PC-3 (cell line): ENCODE measurements at regions not wholly inside any gene's neighbourhood (a gene's known extent, or its start where the extent isn't known, plus 50 kb on each side); places are given as distances from the start of the nearest gene placed in this dataset.
A peak's percentile ranks its signal among the peaks of the same experiment; 100 is the strongest.

Source experiments
- ATAC-seq: fragments of 200-7000 bp; cut with Tn5 transposase; 2 replicates; pipeline ENCODE4 v1.9.1; 2020; ENCODE audit warnings: mild to moderate bottlenecking, moderate library complexity
- BruUV-seq: library from RNA; stranded (reverse); fragments of 400-500 nt; replicated peaks from 2 replicates; lab custom pipeline; 2021; lab: Mats Ljungman, UMichigan
- CTCF ChIA-PET: fragments of 300-600 bp; sonication (Branson Sonifier 250); formaldehyde crosslinking; loops from one replicate; lab custom pipeline; 2022; ENCODE audit warnings: antibody characterized with exemption; lab: Charles Lee
- POLR2A ChIA-PET: fragments of 300-600 bp; sonication (Branson Sonifier 250); formaldehyde crosslinking; loops from one replicate; lab custom pipeline; 2022; ENCODE audit warnings: antibody characterized with exemption; ENCODE audit not compliant: unreplicated experiment; lab: Charles Lee
- DNase-seq: peaks from one replicate; pipeline ENCODE4 v3.0.0-alpha.2; 2015
- H2AFZ ChIP-seq: fragments of 300-600 bp; sonication (generic); 2 replicates; pipeline ENCODE4 v1.6.0; 2016; ENCODE audit warnings: antibody characterized with exemption, low read length
- H3F3A ChIP-seq: fragments of 300-600 bp; sonication (generic); one replicate; pipeline ENCODE4 v1.6.0; 2017; ENCODE audit warnings: antibody characterized with exemption, low read length, control low read depth, mild to moderate bottlenecking; ENCODE audit not compliant: unreplicated experiment
- H3K27ac ChIP-seq: fragments of 300-600 bp; sonication (generic); 2 replicates; pipeline ENCODE4 v1.5.1; 2016; ENCODE audit warnings: mild to moderate bottlenecking, low read length
- H3K27me3 ChIP-seq: fragments of 300-600 bp; sonication (generic); 2 replicates; pipeline ENCODE4 v1.6.1; 2016; ENCODE audit warnings: low read length, mixed read lengths
- H3K36me3 ChIP-seq: fragments of 300-600 bp; sonication (generic); 2 replicates; pipeline ENCODE4 v1.6.1; 2016; ENCODE audit warnings: low read depth, mixed run types, low read length, mixed read lengths
- H3K4me1 ChIP-seq: fragments of 300-600 bp; sonication (generic); 2 replicates; pipeline ENCODE4 v1.5.1; 2016; ENCODE audit warnings: low read length; ENCODE audit not compliant: insufficient read depth
- H3K4me2 ChIP-seq: fragments of 300-600 bp; sonication (generic); 2 replicates; pipeline ENCODE4 v1.6.0; 2016; ENCODE audit warnings: low read length
- H3K4me3 ChIP-seq: fragments of 300-600 bp; sonication (generic); 2 replicates; pipeline ENCODE4 v1.5.1; 2016; ENCODE audit warnings: mild to moderate bottlenecking, low read length, mixed read lengths
- H3K79me2 ChIP-seq: fragments of 300-600 bp; sonication (generic); 2 replicates; pipeline ENCODE4 v1.6.1; 2017; ENCODE audit warnings: low read length, mixed read lengths
- H3K9ac ChIP-seq: fragments of 300-600 bp; sonication (generic); 2 replicates; pipeline ENCODE4 v1.6.0; 2016; ENCODE audit warnings: mild to moderate bottlenecking, low read length
- H3K9me2 ChIP-seq: fragments of 300-600 bp; sonication (generic); replicated peaks from 2 replicates; pipeline ENCODE4 v1.6.1; 2016; ENCODE audit warnings: mixed run types, low read length, mixed read lengths
- H3K9me3 ChIP-seq: fragments of 300-600 bp; sonication (generic); 2 replicates; pipeline ENCODE4 v1.6.1; 2016; ENCODE audit warnings: low read length, mixed read lengths
- H4K20me1 ChIP-seq: fragments of 300-600 bp; sonication (generic); 2 replicates; pipeline ENCODE4 v1.6.1; 2016; ENCODE audit warnings: low read length, mixed read lengths
- CTCF ChIP-seq: fragments of 300-600 bp; sonication (generic); conservative IDR thresholded peaks from 2 replicates; pipeline ENCODE4 v1.5.1; 2017; ENCODE audit warnings: antibody characterized with exemption, low read depth, mild to moderate bottlenecking, low read length
- EZH2 ChIP-seq: fragments of 300-600 bp; sonication (generic); IDR thresholded peaks from one replicate; pipeline ENCODE4 v1.6.1; 2017; ENCODE audit warnings: antibody characterized with exemption, mild to moderate bottlenecking, low read length; ENCODE audit not compliant: unreplicated experiment
- EZH2phosphoT487 ChIP-seq: fragments of 300-600 bp; sonication (generic); IDR thresholded peaks from 2 replicates; pipeline ENCODE4 v1.6.1; 2018; ENCODE audit warnings: mild to moderate bottlenecking, antibody characterized with exemption, low read length, borderline replicate concordance
- intact Hi-C: fragments of 100-400 bp; cut with micrococcal nuclease; formaldehyde crosslinking; loops from 2 replicates; pipeline ENCODE4 v1.9.0; 2023

- Histone ChIP-seq H3K4me2 (peak overlapping the region; percentile 55), H3K4me1 (no peaks in the 10 kb centered on the region), H4K20me1 (no peaks in the 10 kb centered on the region), H3K4me3 (peak overlapping the region; percentile 55; the same call in 1 of the 2 replicates), H3K27ac (no peak overlapping the region), H2AFZ (peak overlapping the region; percentile 77), H3K27me3 (no peaks in the 10 kb centered on the region), H3K9ac (no peak overlapping the region), H3K9me3 (no peaks in the 10 kb centered on the region), H3K79me2 (no peaks in the 10 kb centered on the region), H3F3A (no peaks in the 10 kb centered on the region), H3K9me2 (no peaks in the 10 kb centered on the region), H3K36me3 (no peaks in the 10 kb centered on the region)
- ChIA-PET CTCF (no interaction called here), POLR2A (no interaction called here)
- TF ChIP-seq CTCF (peak; percentile 37; the same call in 1 of the 2 replicates), EZH2phosphoT487 (no peak)
- TSS peak; percentile 100 for BruUV-seq
- peak; percentile 83 for ATAC-seq
- DNase-seq: peak; percentile 79
- intact Hi-C loops: no loop called here
These were observed 93.5 kb downstream of the ZNF783 start for GRCh38 chr7:149355390-149356048.

GRCh38 chr7:149362696-149363095 is 98.2 kb downstream of the ZNF777 start:
- Histone ChIP-seq H2AFZ (no peak overlapping the region), H4K20me1 (no peaks in the 10 kb centered on the region), H3F3A (no peaks in the 10 kb centered on the region), H3K4me2 (no peak overlapping the region), H3K27me3 (no peaks in the 10 kb centered on the region), H3K36me3 (no peaks in the 10 kb centered on the region), H3K9me2 (no peaks in the 10 kb centered on the region), H3K4me3 (no peak overlapping the region), H3K27ac (no peak overlapping the region), H3K9ac (no peak overlapping the region), H3K9me3 (no peaks in the 10 kb centered on the region), H3K4me1 (no peaks in the 10 kb centered on the region), H3K79me2 (no peaks in the 10 kb centered on the region)
- no peak for DNase-seq
- CTCF ChIA-PET: interaction anchor here (0.5 kb wide), 1 partner anchor 1062 kb away, joined by 12 read pairs; no protein-coding TSS in a partner anchor
- BruUV-seq: no TSS peak
- intact Hi-C loops: no loop called here
- no peak for TF ChIP-seq CTCF
- no peak for TF ChIP-seq EZH2
- POLR2A ChIA-PET: no interaction called here
- no peak for ATAC-seq

- H3K27me3 ChIP-seq: no peaks in the 10 kb centered on the region
These were observed 93.3 kb downstream of the ZNF777 start for GRCh38 chr7:149367418-149368180.

More at GRCh38 chr7:149367418-149368180, 93.3 kb downstream of the ZNF777 start:
- no peaks in the 10 kb centered on the region for H3F3A ChIP-seq
- H3K4me3 ChIP-seq: no peak overlapping the region
- H3K9ac ChIP-seq: no peak overlapping the region
- H3K4me2 ChIP-seq: no peak overlapping the region
- H3K79me2 ChIP-seq: no peaks in the 10 kb centered on the region
- intact Hi-C loops: no loop called here
- peaks cover 9% of the 10 kb centered on the region for H3K4me1 ChIP-seq
- CTCF ChIA-PET: no interaction called here
- no peak for DNase-seq
- POLR2A ChIA-PET: no interaction called here
- no peaks in the 10 kb centered on the region for H3K9me2 ChIP-seq
- H3K9me3 ChIP-seq: no peaks in the 10 kb centered on the region
- no peaks in the 10 kb centered on the region for H3K36me3 ChIP-seq
- no peak overlapping the region for H3K27ac ChIP-seq
- no peak overlapping the region for H2AFZ ChIP-seq
- TF ChIP-seq CTCF (no peak), EZH2phosphoT487 (no peak), EZH2 (no peak)
- no TSS peak for BruUV-seq
- no peak for ATAC-seq
- H4K20me1 ChIP-seq: no peaks in the 10 kb centered on the region
